Sigmoid colon (tissue), 6 donors: ENCODE measurements at regions not wholly inside any gene's neighbourhood (a gene's known extent, or its start where the extent isn't known, plus 50 kb on each side); places are given as distances from the start of the nearest gene placed in this dataset.

Source experiments
- DNase-seq: peaks from one replicate; pipeline ENCODE4 v3.0.0-alpha.2; 2019
- H3K27ac ChIP-seq, 4 donors: fragments of 200-600 bp; sonication (generic); one replicate each; pipeline ENCODE4 v1.5.1; 2016 to 2019; ENCODE audit warnings: mild to moderate bottlenecking in 1 of 4
- H3K27me3 ChIP-seq, 3 donors: fragments of 200-600 bp; sonication (generic); one replicate each; pipeline ENCODE4 v1.5.1; 2019; ENCODE audit warnings: mild to moderate bottlenecking in 1 of 3
- H3K36me3 ChIP-seq, 4 donors: fragments of 200-600 bp; sonication (generic); one replicate each; pipeline ENCODE4 v1.5.1; 2016 to 2019
- H3K4me1 ChIP-seq, 4 donors: fragments of 200-600 bp; sonication (generic); one replicate each; pipeline ENCODE4 v1.5.1; 2017 to 2019
- H3K4me3 ChIP-seq, 4 donors: fragments of 200-600 bp; sonication (generic); one replicate each; pipeline ENCODE4 v1.5.1; 2017 to 2019; ENCODE audit warnings: mild to moderate bottlenecking in 2 of 4, moderate library complexity in 1 of 4
- H3K9me3 ChIP-seq, 4 donors: fragments of 200-600 bp in 3 of 4; sonication (generic) in 3 of 4; one replicate each; pipeline versions ENCODE4 v1.5.1 to v1.6.1; 2013 to 2019
- CTCF ChIP-seq, 4 experiments: fragments of 450-650 bp in 3 of 4; fragments of 200-600 bp in 1 of 4; IDR thresholded peaks; one replicate each; pipeline ENCODE4 v1.5.1; 2016 to 2019; ENCODE audit warnings: antibody characterized with exemption in 4 of 4, mild to moderate bottlenecking in 3 of 4, moderate library complexity in 2 of 4
- EP300 ChIP-seq, 4 donors: sonication (generic); formaldehyde crosslinking; IDR thresholded peaks; one replicate each; pipeline ENCODE4 v1.6.1; 2017; ENCODE audit warnings: antibody characterized with exemption in 4 of 4
- POLR2A ChIP-seq, 2 donors: fragments of 450-650 bp; IDR thresholded peaks; one replicate each; pipeline ENCODE4 v1.6.1; 2016; ENCODE audit warnings: antibody characterized with exemption in 2 of 2, mild to moderate bottlenecking in 2 of 2, moderate library complexity in 2 of 2
- POLR2AphosphoS5 ChIP-seq, 4 donors: sonication (generic); formaldehyde crosslinking; IDR thresholded peaks; one replicate each; pipeline ENCODE4 v1.6.1; 2017; ENCODE audit warnings: antibody characterized with exemption in 4 of 4
- WGBS, 2 donors: extraction: QIAGEN DNeasy Blood & Tissue Kit; methylation state at CpG; one replicate each; pipeline ENCODE4 v1.1.7; 2013; 5-methylcytosine and 5-hydroxymethylcytosine counted together
- intact Hi-C: fragments of 100-400 bp; cut with DNase I; formaldehyde crosslinking; loops from one replicate; pipeline ENCODE4 v1.15.1; 2023
- donor health status: healthy with polysubstance abuse.
- donor health status: healthy.

DNA sequence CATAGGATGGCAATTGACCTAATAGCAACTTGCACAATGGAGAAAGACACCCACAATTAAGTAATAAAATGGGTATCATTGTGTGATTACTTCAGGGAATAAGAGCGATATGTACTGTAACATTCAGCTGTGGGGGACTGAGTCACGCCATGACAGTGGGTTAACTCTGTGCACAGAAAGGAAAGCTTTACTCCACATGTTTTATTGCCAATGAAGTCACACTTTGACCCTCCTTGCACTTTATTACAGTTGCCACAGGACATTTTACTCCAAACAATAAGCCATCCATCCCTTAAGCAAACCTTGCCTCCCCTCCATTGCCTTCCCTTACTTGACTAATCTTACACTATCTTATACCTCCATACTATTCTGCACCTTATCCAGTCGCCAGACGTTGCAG lies 403.1 kb downstream of the VRK1 start:
- Histone ChIP-seq H3K4me1 (no peaks in the 10 kb centered on the region), H3K4me3 (no peak overlapping the region), H3K27ac (no peak overlapping the region), H3K36me3 (no peaks in the 10 kb centered on the region), H3K9me3 (peaks cover 0 to 3% (median under 1%) of the 10 kb centered on the region in 4 donors), H3K27me3 (peaks cover 0 to 6% (median 0%) of the 10 kb centered on the region in 3 donors)
- intact Hi-C loops, result no loop called here
- TF ChIP-seq POLR2A (IDR thresholded peaks at IDR 0.05), result no peak
- no peak for TF ChIP-seq EP300 (IDR thresholded peaks at IDR 0.05)
- no peak for TF ChIP-seq POLR2AphosphoS5 (IDR thresholded peaks at IDR 0.05)
- no peak for TF ChIP-seq CTCF (IDR thresholded peaks at IDR 0.05)
- 75 to 84% methylated on average over 4 of the region's 4 CpGs for WGBS, 2 donors
- no peak for DNase-seq

DNA sequence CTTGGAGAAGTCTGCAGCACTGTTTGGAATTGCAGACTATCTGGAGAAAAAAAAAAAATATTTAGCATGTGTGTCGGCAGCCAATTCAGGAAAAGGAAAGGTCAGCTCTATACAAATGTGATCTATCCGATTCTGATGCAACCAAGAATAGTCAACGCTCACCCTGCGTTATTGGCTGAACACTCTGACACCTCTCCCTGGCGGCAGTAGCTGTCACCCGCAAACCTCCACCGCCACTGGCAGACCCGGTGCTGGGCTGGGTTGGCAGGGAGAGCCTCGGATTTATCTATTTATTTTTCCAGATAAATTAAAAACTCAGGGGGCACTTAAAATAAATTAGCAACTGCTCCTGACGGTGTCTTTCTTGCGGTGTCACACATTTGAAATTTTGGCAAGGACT lies 409.7 kb downstream of the VRK1 start:
- intact Hi-C loops, result no loop called here
- no peak overlapping the region for H3K27ac ChIP-seq
- H3K4me3 ChIP-seq, result no peak overlapping the region
- no peaks in the 10 kb centered on the region for H3K27me3 ChIP-seq
- WGBS, 2 donors, result 88 to 91% methylated on average over 11 of the region's 11 CpGs
- no peak for DNase-seq
- H3K4me1 ChIP-seq, result no peaks in the 10 kb centered on the region
- TF ChIP-seq CTCF (IDR thresholded peaks at IDR 0.05), result no peak
- H3K9me3 ChIP-seq, result no peaks in the 10 kb centered on the region
- no peaks in the 10 kb centered on the region for H3K36me3 ChIP-seq

GRCh38 chr14:97210202-97210601 lies 413.0 kb downstream of the VRK1 start:
- WGBS, 2 donors, result 95% methylated on average over 1 of the region's 1 CpG
- no peaks in the 10 kb centered on the region for H3K27me3 ChIP-seq
- intact Hi-C loops, result no loop called here
- no peaks in the 10 kb centered on the region for H3K36me3 ChIP-seq
- no peak for DNase-seq
- no peak overlapping the region for H3K27ac ChIP-seq
- H3K4me3 ChIP-seq, result no peak overlapping the region
- H3K9me3 ChIP-seq, result no peaks in the 10 kb centered on the region
- no peak for TF ChIP-seq CTCF (IDR thresholded peaks at IDR 0.05)
- no peak for TF ChIP-seq POLR2AphosphoS5 (IDR thresholded peaks at IDR 0.05)
- TF ChIP-seq EP300 (IDR thresholded peaks at IDR 0.05), result no peak
- TF ChIP-seq POLR2A (IDR thresholded peaks at IDR 0.05), result no peak
- no peaks in the 10 kb centered on the region for H3K4me1 ChIP-seq

DNA sequence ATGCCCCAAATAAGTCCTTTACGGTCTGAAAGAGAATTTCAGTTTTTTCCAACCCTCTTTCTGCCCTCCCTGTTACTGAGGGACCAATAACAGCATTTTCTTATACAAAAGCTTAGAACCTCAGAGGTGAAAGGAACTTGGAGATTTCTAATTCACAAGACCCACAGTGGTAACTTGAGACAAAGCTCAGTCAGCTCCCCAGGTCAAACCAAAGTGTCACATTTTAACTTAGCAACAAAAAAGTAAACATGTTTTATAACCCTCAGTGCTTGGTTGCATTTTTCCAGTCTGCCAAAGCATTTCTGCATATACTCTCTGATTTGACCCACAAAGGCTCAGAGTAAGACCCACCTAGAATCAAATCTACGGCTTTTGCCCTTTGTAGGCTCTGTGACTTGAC lies 415.2 kb downstream of the VRK1 start:
- H3K27me3 ChIP-seq, result peaks cover 0 to 6% (median 0%) of the 10 kb centered on the region in 3 donors
- no peak for DNase-seq
- H3K4me1 ChIP-seq, result no peaks in the 10 kb centered on the region
- no peaks in the 10 kb centered on the region for H3K9me3 ChIP-seq
- intact Hi-C loops, result no loop called here
- H3K4me3 ChIP-seq, result no peak overlapping the region
- H3K36me3 ChIP-seq, result no peaks in the 10 kb centered on the region
- WGBS, 2 donors, result 65 to 77% methylated on average over 2 of the region's 2 CpGs
- no peak overlapping the region for H3K27ac ChIP-seq
- TF ChIP-seq POLR2A (IDR thresholded peaks at IDR 0.05) (no peak), CTCF (IDR thresholded peaks at IDR 0.05) (no peak), EP300 (IDR thresholded peaks at IDR 0.05) (no peak), POLR2AphosphoS5 (IDR thresholded peaks at IDR 0.05) (no peak)

- Histone ChIP-seq H3K36me3 (no peaks in the 10 kb centered on the region), H3K27me3 (peaks cover 0 to 18% (median 4%) of the 10 kb centered on the region in 3 donors), H3K27ac (no peak overlapping the region), H3K4me1 (peaks cover 0 to 4% (median 3%) of the 10 kb centered on the region in 4 donors), H3K9me3 (no peaks in the 10 kb centered on the region), H3K4me3 (no peak overlapping the region)
- no peak for DNase-seq
- TF ChIP-seq POLR2A (IDR thresholded peaks at IDR 0.05), result no peak
- TF ChIP-seq CTCF (IDR thresholded peaks at IDR 0.05), result no peak
- TF ChIP-seq POLR2AphosphoS5 (IDR thresholded peaks at IDR 0.05), result no peak
- no peak for TF ChIP-seq EP300 (IDR thresholded peaks at IDR 0.05)
- WGBS, 2 donors, result 63 to 76% methylated on average over 4 of the region's 4 CpGs
- intact Hi-C loops, result no loop called here
Measured at GRCh38 chr14:97213720-97214119, 416.5 kb downstream of the VRK1 start.
